Adrenal gland (tissue), 9 donors: ENCODE measurements at regions not wholly inside any gene's neighbourhood (a gene's known extent, or its start where the extent isn't known, plus 50 kb on each side); places are given as distances from the start of the nearest gene placed in this dataset.

ENCODE experiments used
- DNase-seq, 7 donors: peaks; one replicate each; pipeline ENCODE4 v3.0.0-alpha.2; 2019 to 2020
- H3K27ac ChIP-seq, 5 donors: fragments of 200-600 bp; sonication (generic) in 4 of 5; 1 replicate in 3 of 5; 2 replicates in 2 of 5; pipeline versions ENCODE4 v1.5.1 to v1.8.0; 2016 to 2020; ENCODE audit warnings: mild to moderate bottlenecking in 1 of 5
- H3K27me3 ChIP-seq: fragments of 200-600 bp; 2 replicates; pipeline ENCODE4 v1.8.0; 2021
- H3K36me3 ChIP-seq, 2 donors: fragments of 200-600 bp; replicated peaks in 1 of 2; 1 replicate in 1 of 2; 2 replicates in 1 of 2; pipeline versions ENCODE4 v1.5.1 to v1.8.0; 2018 to 2022
- H3K4me1 ChIP-seq, 2 donors: fragments of 200-600 bp; replicated peaks in 1 of 2; 1 replicate in 1 of 2; 2 replicates in 1 of 2; pipeline versions ENCODE4 v1.5.1 to v1.8.0; 2018 to 2021
- H3K4me3 ChIP-seq, 4 donors: fragments of 200-600 bp; sonication (generic) in 3 of 4; one replicate each; pipeline ENCODE4 v1.5.1; 2016 to 2018
- H3K9me3 ChIP-seq, 3 donors: fragments of 200-600 bp; sonication (generic) in 1 of 3; replicated peaks in 1 of 3; 1 replicate in 2 of 3; 2 replicates in 1 of 3; pipeline versions ENCODE4 v1.5.1 to v1.8.0; 2016 to 2021
- CTCF ChIP-seq, 6 experiments: fragments of 450-650 bp in 4 of 6; fragments of 200-600 bp in 2 of 6; sonication (generic) in 1 of 6; IDR thresholded peaks; 1 replicate in 5 of 6; 2 replicates in 1 of 6; pipeline versions ENCODE4 v1.5.1 to v1.8.0; 2016 to 2021; ENCODE audit warnings: antibody characterized with exemption in 6 of 6, mild to moderate bottlenecking in 2 of 6, moderate library complexity in 1 of 6
- POLR2A ChIP-seq, 2 donors: fragments of 450-650 bp; IDR thresholded peaks; one replicate each; pipeline ENCODE4 v1.6.1; 2017; ENCODE audit warnings: antibody characterized with exemption in 2 of 2, mild to moderate bottlenecking in 2 of 2, moderate library complexity in 1 of 2
- WGBS, 4 donors: extraction: QIAGEN DNeasy Blood & Tissue Kit in 2 of 4; methylation state at CpG; one replicate each; pipeline versions ENCODE4 v1.1.5 to v1.1.7; 2013 to 2017; 5-methylcytosine and 5-hydroxymethylcytosine counted together
- intact Hi-C, 2 donors: fragments of 100-400 bp; cut with DNase I; formaldehyde crosslinking; loops; one replicate each; pipeline versions ENCODE4 v1.14.1 to v1.15.0; 2022 to 2023
- donor health status: healthy with polysubstance abuse.
- donor health status: Bipolar disorder and iron deficiency.
- donor health status: DM: yes; HTN: yes; CAD: no.
- donor health status: DM: no; HTN: no; CAD: no.
- donor health status: DM: no; HTN: no; CAD: no.

DNA sequence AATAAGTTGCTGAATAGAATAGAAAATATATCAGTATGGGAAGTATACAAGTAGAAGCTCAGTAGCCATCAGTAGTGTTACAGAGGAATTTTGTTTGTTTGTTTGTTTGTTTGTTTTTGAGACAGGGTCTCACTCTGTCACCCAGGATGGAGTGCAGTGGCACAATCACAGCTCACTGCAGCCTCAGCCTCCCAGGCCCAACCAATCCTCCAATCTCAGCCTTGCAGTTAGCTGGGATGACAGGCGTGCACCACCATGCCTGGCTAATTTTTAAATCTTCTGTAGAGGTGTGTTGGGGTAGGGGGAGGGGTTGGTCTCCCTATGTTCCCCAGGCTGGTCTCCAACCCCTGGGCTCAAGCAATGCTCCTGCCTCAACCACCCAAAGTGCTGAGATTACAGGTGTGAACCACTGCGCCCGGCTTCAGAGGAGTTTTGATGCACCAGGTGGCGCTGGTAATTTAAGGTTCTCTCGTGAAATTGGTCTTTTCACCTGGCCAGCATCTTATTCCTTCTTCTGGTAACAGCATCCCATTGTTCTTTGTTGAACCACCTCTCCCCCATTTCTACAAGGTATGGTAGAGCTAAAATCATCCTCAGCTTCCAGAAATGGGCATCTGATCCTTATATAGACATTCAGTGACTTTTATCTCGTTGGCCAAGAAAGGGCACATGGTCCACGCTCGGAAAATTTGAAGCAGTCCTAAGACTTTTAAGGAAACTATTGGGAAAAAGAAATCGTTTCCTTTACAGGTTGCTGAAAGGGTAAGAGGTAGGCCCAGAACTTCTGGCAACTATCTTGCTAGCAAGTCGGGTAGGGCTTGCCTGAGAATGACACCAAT is 157.1 kb downstream of the ARRDC3 start:
- TF ChIP-seq POLR2A (IDR thresholded peaks at IDR 0.05) (no peak), CTCF (IDR thresholded peaks at IDR 0.05) (peak in 5 of 6 experiments; percentile 6 to 48 (median 27))
- Histone ChIP-seq H3K36me3 (no peaks in the 10 kb centered on the region), H3K9me3 (no peaks in the 10 kb centered on the region), H3K27me3 (no peaks in the 10 kb centered on the region), H3K4me3 (no peak overlapping the region), H3K27ac (no peak overlapping the region), H3K4me1 (no peaks in the 10 kb centered on the region)
- WGBS, 4 donors: 78 to 93% (median 84%) methylated on average over 9 to 10 of the region's 10 CpGs
- intact Hi-C loops: no loop called here
- DNase-seq: peak in 3 of 7 donors; percentile 18 to 66 (median 30)

- no peak for DNase-seq
- no peak for TF ChIP-seq CTCF (IDR thresholded peaks at IDR 0.05)
- no peak for TF ChIP-seq POLR2A (IDR thresholded peaks at IDR 0.05)
- Histone ChIP-seq H3K4me3 (no peak overlapping the region), H3K36me3 (no peaks in the 10 kb centered on the region), H3K27me3 (no peaks in the 10 kb centered on the region), H3K27ac (no peak overlapping the region), H3K4me1 (no peaks in the 10 kb centered on the region), H3K9me3 (no peaks in the 10 kb centered on the region)
- intact Hi-C loops: no loop called here
- WGBS, 4 donors: 67 to 81% (median 77%) methylated on average over 2 of the region's 2 CpGs
Measured at GRCh38 chr5:91224969-91225368, 158.1 kb downstream of the ARRDC3 start.

DNA sequence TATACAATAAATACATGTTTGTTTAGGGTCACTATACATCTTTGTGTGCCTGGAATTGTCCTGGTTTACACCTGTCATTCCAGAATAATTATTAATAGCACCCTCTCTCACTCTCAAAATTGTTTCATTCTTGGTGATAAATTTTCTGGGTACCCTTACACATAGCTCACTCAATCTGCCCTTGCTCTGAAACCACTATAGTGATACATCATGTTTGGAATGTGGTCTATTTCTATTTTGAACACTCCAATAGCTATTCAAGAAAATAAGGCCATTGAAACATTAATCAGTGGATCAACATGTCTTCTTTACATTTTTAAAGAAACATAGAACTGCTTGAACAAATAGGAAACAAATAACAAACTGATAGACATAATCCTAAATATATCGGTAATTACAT is 158.7 kb downstream of the ARRDC3 start:
- H3K9me3 ChIP-seq: no peaks in the 10 kb centered on the region
- H3K27ac ChIP-seq: no peak overlapping the region
- H3K27me3 ChIP-seq: no peaks in the 10 kb centered on the region
- no peak for DNase-seq
- no peaks in the 10 kb centered on the region for H3K36me3 ChIP-seq
- H3K4me1 ChIP-seq: no peaks in the 10 kb centered on the region
- TF ChIP-seq CTCF (IDR thresholded peaks at IDR 0.05) (no peak), POLR2A (IDR thresholded peaks at IDR 0.05) (no peak)
- WGBS, 4 donors: 94 to 100% (median 96%) methylated on average over 1 of the region's 1 CpG
- H3K4me3 ChIP-seq: no peak overlapping the region
- intact Hi-C loops: no loop called here

DNA sequence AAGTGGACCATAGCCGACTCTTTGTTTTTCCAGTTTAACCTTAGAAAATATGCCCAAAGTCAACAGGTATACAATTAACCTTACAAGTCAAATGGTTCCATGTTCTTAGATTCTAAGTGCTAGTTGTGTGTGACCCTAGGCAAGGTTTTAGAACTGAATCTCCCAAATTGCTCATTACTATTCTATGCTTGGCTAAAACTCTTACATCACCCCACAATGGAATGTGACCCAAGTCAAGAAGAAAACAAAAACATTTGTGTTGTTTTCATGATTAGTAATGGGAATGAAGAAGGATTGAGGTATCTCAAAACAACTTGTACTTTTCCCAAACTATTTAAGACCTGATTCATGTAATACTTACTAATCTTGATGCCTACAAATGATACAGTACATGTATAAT is 159.2 kb downstream of the ARRDC3 start:
- Histone ChIP-seq H3K36me3 (no peaks in the 10 kb centered on the region), H3K27ac (no peak overlapping the region), H3K4me3 (no peak overlapping the region), H3K9me3 (no peaks in the 10 kb centered on the region), H3K4me1 (no peaks in the 10 kb centered on the region), H3K27me3 (no peaks in the 10 kb centered on the region)
- intact Hi-C loops: no loop called here
- no peak for DNase-seq
- TF ChIP-seq CTCF (IDR thresholded peaks at IDR 0.05) (no peak), POLR2A (IDR thresholded peaks at IDR 0.05) (no peak)
- 80 to 96% (median 84%) methylated on average over 1 of the region's 1 CpG for WGBS, 4 donors
